ENCODE measurements at regions not wholly inside any gene's neighbourhood (a gene's known extent, or its start where the extent isn't known, plus 50 kb on each side); places are given as distances from the start of the nearest gene placed in this dataset.

DNA sequence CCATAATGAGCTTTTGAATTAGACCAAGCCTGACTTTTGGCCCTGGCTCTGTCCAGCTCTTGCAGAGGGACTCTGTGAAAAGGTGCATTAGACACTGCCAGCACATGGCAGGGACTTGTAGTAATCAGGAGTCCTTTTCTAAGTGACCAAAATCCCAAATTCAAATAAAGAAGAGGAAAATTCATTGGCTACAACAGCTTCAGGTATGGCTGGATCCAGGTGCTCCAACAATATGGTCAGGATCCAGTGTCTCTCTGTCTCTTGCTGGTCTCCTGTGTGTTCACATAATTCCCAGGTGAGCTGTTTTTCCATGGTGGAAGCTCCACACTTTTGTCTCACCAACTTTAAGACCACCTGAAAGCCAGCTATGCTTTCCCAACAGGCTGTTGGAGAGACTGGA, 358.8 kb upstream of the TNRC6C start:
- DNase-seq (ENCODE audit: low spot score in 2 of 2) = no peak
- peak overlapping the region in 1 of 2 donors; percentile 93 for H3K27ac ChIP-seq
- intact Hi-C loops (cut with DNase I; ENCODE audit: low total_unique reads) = no loop called here

DNA sequence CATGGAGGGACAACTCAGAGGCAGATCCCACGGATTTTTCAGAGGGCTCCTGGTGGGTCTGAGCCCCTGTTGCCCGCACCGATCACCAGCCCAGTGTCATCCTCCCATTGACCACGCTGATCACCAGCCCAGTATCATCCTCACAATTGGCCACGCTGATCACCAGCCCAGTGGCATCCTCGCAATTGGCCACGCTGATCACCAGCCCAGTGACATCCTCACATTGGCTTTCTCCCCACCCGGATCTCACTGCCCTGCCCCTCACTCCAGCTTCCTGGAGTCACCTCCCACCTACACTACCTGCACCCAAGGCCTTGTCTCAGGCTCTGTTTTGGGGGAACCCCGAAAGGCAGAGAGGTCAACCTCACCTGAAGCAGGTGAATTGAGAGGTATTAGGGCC, 358.2 kb upstream of the TNRC6C start:
- intact Hi-C loops (cut with DNase I; ENCODE audit: low total_unique reads) = no loop called here
- no peak for DNase-seq (ENCODE audit: low spot score in 2 of 2)
- Histone ChIP-seq H3K4me3 (no peak overlapping the region), H3K36me3 (no peaks in the 10 kb centered on the region), H3K27me3 (no peaks in the 10 kb centered on the region), H3K4me1 (peaks cover 0 to 10% of the 10 kb centered on the region in 2 donors), H3K9me3 (no peaks in the 10 kb centered on the region), H3K27ac (peak overlapping the region; percentile 84 to 93)
- TF ChIP-seq, protein P1, sequence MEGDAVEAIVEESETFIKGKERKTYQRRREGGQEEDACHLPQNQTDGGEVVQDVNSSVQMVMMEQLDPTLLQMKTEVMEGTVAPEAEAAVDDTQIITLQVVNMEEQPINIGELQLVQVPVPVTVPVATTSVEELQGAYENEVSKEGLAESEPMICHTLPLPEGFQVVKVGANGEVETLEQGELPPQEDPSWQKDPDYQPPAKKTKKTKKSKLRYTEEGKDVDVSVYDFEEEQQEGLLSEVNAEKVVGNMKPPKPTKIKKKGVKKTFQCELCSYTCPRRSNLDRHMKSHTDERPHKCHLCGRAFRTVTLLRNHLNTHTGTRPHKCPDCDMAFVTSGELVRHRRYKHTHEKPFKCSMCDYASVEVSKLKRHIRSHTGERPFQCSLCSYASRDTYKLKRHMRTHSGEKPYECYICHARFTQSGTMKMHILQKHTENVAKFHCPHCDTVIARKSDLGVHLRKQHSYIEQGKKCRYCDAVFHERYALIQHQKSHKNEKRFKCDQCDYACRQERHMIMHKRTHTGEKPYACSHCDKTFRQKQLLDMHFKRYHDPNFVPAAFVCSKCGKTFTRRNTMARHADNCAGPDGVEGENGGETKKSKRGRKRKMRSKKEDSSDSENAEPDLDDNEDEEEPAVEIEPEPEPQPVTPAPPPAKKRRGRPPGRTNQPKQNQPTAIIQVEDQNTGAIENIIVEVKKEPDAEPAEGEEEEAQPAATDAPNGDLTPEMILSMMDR (IDR thresholded peaks at IDR 0.05) = no peak
- TF ChIP-seq POLR2A (IDR thresholded peaks at IDR 0.05) (no peak), POLR2AphosphoS5 (IDR thresholded peaks at IDR 0.05) (no peak)

More for the DNA sequence above, 358.8 kb upstream of the TNRC6C start:
- Histone ChIP-seq H3K9me3 (no peaks in the 10 kb centered on the region), H3K4me1 (peaks cover 0 to 10% of the 10 kb centered on the region in 2 donors), H3K4me3 (no peak overlapping the region), H3K36me3 (no peaks in the 10 kb centered on the region), H3K27me3 (no peaks in the 10 kb centered on the region)
- TF ChIP-seq, protein P1 (IDR thresholded peaks at IDR 0.05) = no peak
- TF ChIP-seq POLR2A (IDR thresholded peaks at IDR 0.05) = no peak

DNA sequence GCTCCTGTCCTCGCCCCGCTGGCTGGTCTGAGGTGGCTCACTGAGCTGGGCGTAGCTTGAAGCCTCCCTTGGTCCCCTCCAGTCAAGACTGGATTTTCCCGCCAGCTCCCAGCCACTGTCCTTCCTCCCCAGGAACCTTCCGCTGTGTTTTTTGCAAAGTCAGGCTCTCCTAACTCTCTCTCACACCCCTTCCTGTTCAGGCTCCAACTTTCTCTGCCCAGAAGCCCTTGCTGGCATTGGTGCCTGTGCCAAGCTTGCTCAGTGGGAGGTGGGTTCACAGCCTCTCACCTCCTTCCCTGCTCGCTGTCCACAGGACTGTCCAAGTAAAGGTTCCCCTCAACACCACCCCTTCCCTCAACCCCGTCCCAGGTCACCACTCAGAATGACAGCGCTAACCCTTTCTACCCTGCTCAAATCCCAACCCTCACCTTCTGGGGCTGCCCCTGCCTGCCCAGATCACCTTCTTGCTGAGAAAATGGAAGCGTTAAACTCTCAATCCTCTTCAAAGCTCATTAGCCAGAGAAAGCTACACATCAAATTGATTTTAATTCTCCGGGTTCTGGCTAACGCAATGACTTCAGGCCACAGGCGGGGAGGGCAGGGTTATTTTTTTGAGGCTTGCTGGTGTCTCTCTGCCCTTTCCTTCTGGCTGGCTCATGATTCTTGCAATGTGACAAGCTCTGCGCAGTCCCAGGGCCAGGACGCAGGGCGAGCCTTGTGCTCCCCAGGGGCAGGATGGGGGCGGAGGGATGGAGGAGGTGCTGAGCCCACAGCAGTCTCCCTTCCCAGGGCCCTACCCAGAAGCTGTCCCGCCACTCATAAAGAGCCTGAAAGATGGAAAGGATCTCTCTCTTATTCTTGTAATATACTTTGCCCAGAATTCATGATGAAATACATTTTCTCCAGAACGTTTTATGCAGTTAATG, 357.2 kb upstream of the TNRC6C start:
- no peak overlapping the region for H3K4me3 ChIP-seq
- H3K27me3 ChIP-seq = no peaks in the 10 kb centered on the region
- peak overlapping the region; percentile 84 to 93 for H3K27ac ChIP-seq
- no peaks in the 10 kb centered on the region for H3K36me3 ChIP-seq
- TF ChIP-seq, protein P1 (IDR thresholded peaks at IDR 0.05) = no peak
- TF ChIP-seq POLR2AphosphoS5 (IDR thresholded peaks at IDR 0.05) (no peak), POLR2A (IDR thresholded peaks at IDR 0.05) (no peak)
- H3K4me1 ChIP-seq = peaks cover 0 to 10% of the 10 kb centered on the region in 2 donors
- DNase-seq (ENCODE audit: low spot score in 2 of 2) = no peak
- intact Hi-C loops (cut with DNase I; ENCODE audit: low total_unique reads) = no loop called here
- H3K9me3 ChIP-seq = no peaks in the 10 kb centered on the region

DNA sequence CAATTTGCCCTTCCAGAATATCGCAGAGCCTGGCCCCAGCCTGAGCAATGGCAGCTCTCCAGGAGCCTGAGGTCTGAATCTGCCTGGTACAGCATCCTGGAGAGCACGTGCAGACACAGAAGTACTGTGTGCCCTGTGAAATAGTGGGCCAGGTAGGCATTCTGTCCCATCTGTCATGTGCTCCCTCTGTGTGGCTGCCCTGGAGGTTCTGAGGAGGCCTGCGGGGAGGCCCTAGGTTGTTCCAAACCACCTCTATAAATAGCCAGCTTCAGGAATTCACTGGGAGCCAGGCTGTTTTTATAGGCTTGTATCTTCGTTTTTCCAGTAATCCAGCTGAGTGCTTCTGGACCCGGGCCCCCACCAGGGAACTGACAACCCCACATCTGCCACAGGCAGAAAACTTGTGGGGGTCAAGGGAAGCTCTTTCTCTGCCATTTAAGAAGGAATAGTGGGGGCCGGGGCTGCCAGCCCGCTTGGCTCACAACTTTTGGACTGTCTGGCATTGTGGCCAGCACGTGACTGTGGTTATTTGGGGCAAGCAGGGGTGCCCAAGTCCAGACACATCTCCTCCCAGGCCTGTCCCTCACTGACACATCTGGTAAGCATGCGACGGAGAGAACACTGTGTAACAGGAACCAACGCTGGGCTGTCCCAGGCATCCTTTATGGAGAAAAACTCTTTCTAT, 356.3 kb upstream of the TNRC6C start:
- H3K4me1 ChIP-seq = peaks cover 0 to 10% of the 10 kb centered on the region in 2 donors

More for the DNA sequence above, 356.3 kb upstream of the TNRC6C start:
- TF ChIP-seq, protein P1 (IDR thresholded peaks at IDR 0.05) = no peak
- peak; percentile 11 to 53 (median 52) for TF ChIP-seq POLR2AphosphoS5 (IDR thresholded peaks at IDR 0.05)
- intact Hi-C loops (cut with DNase I; ENCODE audit: low total_unique reads) = loop anchor here (1.0 kb wide), 1 partner anchor 42 kb away; no protein-coding TSS in a partner anchor
- no peaks in the 10 kb centered on the region for H3K27me3 ChIP-seq
- peak in 1 of 2 donors; percentile 87 for DNase-seq (ENCODE audit: low spot score in 2 of 2)
- H3K27ac ChIP-seq = peak overlapping the region; percentile 84 to 93
- H3K36me3 ChIP-seq = no peaks in the 10 kb centered on the region
- H3K4me3 ChIP-seq = no peak overlapping the region
- H3K9me3 ChIP-seq = no peaks in the 10 kb centered on the region

Data from breast epithelium (tissue), 4 donors.